Ovary (tissue), 3 donors: ENCODE measurements at regions not wholly inside any gene's neighbourhood (a gene's known extent, or its start where the extent isn't known, plus 50 kb on each side); places are given as distances from the start of the nearest gene placed in this dataset.

Experiments used
- EP300 ChIP-seq: sonication (generic); formaldehyde crosslinking; IDR thresholded peaks from one replicate; pipeline ENCODE4 v1.6.1; 2017; ENCODE audit warnings: antibody characterized with exemption
- POLR2A ChIP-seq: fragments of 450-650 bp; IDR thresholded peaks from one replicate; pipeline ENCODE4 v1.6.1; 2017; ENCODE audit warnings: antibody characterized with exemption, mild to moderate bottlenecking, moderate library complexity
- TF ChIP-seq, protein P1 (sequence below), 3 donors: fragments of 450-650 bp in 2 of 3; fragments of 200-600 bp in 1 of 3; IDR thresholded peaks; one replicate each; pipeline versions ENCODE4 v1.5.1 to v1.8.0; 2016 to 2022; ENCODE audit warnings: antibody characterized with exemption in 3 of 3, mild to moderate bottlenecking in 1 of 3
- donor health status: DM: no; HTN: no; CAD: no.

DNA sequence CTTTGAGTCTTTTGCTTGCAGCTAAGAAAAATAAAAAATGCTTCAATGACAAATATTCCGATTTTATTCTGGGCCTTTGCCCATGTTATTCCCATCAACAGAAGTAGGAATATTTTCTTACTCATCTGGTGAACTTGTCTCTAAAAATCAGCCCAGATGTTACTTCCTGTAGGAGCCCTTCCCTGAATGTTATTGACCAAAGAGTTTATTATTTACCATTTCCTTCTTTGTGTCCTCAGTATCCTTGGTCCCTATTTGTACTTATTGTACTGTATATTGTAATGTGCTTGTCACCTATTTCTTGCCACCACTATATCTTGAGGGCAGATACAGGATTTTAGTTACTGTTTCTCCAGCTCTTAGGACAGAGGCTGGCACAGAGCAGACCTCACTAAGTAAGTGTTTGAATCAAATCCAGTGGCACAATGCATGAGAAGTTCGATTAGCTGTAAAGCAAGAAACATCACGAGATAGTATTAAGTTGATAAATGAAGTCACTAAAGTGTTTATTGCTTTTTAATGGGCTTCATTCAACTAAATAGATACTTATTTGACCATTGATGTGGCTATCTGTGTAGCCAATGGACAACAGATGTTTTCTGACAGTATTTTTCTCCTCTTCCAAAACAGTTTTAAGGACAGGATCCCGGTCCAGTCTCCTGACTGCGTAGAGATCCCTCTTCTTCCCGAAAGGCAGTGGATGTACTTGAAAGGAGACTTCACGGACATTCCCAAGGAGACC lies 109.1 kb downstream of the DDX1 start:
- TF ChIP-seq, protein P1, sequence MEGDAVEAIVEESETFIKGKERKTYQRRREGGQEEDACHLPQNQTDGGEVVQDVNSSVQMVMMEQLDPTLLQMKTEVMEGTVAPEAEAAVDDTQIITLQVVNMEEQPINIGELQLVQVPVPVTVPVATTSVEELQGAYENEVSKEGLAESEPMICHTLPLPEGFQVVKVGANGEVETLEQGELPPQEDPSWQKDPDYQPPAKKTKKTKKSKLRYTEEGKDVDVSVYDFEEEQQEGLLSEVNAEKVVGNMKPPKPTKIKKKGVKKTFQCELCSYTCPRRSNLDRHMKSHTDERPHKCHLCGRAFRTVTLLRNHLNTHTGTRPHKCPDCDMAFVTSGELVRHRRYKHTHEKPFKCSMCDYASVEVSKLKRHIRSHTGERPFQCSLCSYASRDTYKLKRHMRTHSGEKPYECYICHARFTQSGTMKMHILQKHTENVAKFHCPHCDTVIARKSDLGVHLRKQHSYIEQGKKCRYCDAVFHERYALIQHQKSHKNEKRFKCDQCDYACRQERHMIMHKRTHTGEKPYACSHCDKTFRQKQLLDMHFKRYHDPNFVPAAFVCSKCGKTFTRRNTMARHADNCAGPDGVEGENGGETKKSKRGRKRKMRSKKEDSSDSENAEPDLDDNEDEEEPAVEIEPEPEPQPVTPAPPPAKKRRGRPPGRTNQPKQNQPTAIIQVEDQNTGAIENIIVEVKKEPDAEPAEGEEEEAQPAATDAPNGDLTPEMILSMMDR (IDR thresholded peaks at IDR 0.05): no peak
- TF ChIP-seq POLR2A: no peak
- no peak for TF ChIP-seq EP300
